ENCODE measurements at regions not wholly inside any gene's neighbourhood (a gene's known extent, or its start where the extent isn't known, plus 50 kb on each side); places are given as distances from the start of the nearest gene placed in this dataset.

GRCh38 chr2:167616997-167617396, 630.4 kb downstream of the STK39 start:
- Mint-ChIP-seq H3K4me3 (no peak overlapping the region), H3K27me3 (no peaks in the 10 kb centered on the region), H3K4me1 (no peaks in the 10 kb centered on the region), H3K27ac (ENCODE audit: low read depth) (no peak overlapping the region), H3K36me3 (ENCODE audit: insufficient read depth) (no peaks in the 10 kb centered on the region), H3K9me3 (peaks cover 5% of the 10 kb centered on the region)
- no peak for DNase-seq (ENCODE audit: low spot score in 2 of 2)
- no peak for ATAC-seq (replicated peaks; ENCODE audit: extremely low read depth, poor library complexity, severe bottlenecking)

GRCh38 chr2:167613471-167613870, 633.9 kb downstream of the STK39 start:
- ATAC-seq (replicated peaks; ENCODE audit: extremely low read depth, poor library complexity, severe bottlenecking), result no peak
- H3K9me3 Mint-ChIP-seq, result no peaks in the 10 kb centered on the region
- H3K36me3 Mint-ChIP-seq (ENCODE audit: insufficient read depth), result no peaks in the 10 kb centered on the region
- H3K4me3 Mint-ChIP-seq, result no peak overlapping the region
- H3K4me1 Mint-ChIP-seq, result no peaks in the 10 kb centered on the region
- no peak for DNase-seq (ENCODE audit: low spot score in 2 of 2)
- H3K27ac Mint-ChIP-seq (ENCODE audit: low read depth), result no peak overlapping the region
- H3K27me3 Mint-ChIP-seq, result no peaks in the 10 kb centered on the region

GRCh38 chr2:167608487-167608886, 638.9 kb downstream of the STK39 start:
- ATAC-seq (replicated peaks; ENCODE audit: extremely low read depth, poor library complexity, severe bottlenecking), result no peak
- H3K4me1 Mint-ChIP-seq, result no peaks in the 10 kb centered on the region
- peaks cover 5% of the 10 kb centered on the region for H3K9me3 Mint-ChIP-seq
- DNase-seq (ENCODE audit: low spot score in 2 of 2), result no peak
- no peaks in the 10 kb centered on the region for H3K27me3 Mint-ChIP-seq
- no peak overlapping the region for H3K27ac Mint-ChIP-seq (ENCODE audit: low read depth)
- no peak overlapping the region for H3K4me3 Mint-ChIP-seq
- H3K36me3 Mint-ChIP-seq (ENCODE audit: insufficient read depth), result no peaks in the 10 kb centered on the region

- Mint-ChIP-seq H3K27me3 (no peaks in the 10 kb centered on the region), H3K36me3 (ENCODE audit: insufficient read depth) (no peaks in the 10 kb centered on the region), H3K4me3 (no peak overlapping the region), H3K27ac (ENCODE audit: low read depth) (no peak overlapping the region), H3K9me3 (peaks cover 5% of the 10 kb centered on the region), H3K4me1 (no peaks in the 10 kb centered on the region)
- DNase-seq (ENCODE audit: low spot score in 2 of 2), result no peak
- no peak for ATAC-seq (replicated peaks; ENCODE audit: extremely low read depth, poor library complexity, severe bottlenecking)
Observed at GRCh38 chr2:167607731-167608130, 639.7 kb downstream of the STK39 start.

GRCh38 chr2:167607211-167607610, 640.2 kb downstream of the STK39 start:
- H3K27me3 Mint-ChIP-seq, result no peaks in the 10 kb centered on the region
- no peaks in the 10 kb centered on the region for H3K36me3 Mint-ChIP-seq (ENCODE audit: insufficient read depth)
- no peak overlapping the region for H3K4me3 Mint-ChIP-seq
- DNase-seq (ENCODE audit: low spot score in 2 of 2) (no peak), ATAC-seq (replicated peaks; ENCODE audit: extremely low read depth, poor library complexity, severe bottlenecking) (no peak)
- H3K27ac Mint-ChIP-seq (ENCODE audit: low read depth), result no peak overlapping the region
- H3K4me1 Mint-ChIP-seq, result no peaks in the 10 kb centered on the region
- H3K9me3 Mint-ChIP-seq, result peaks cover 5% of the 10 kb centered on the region

- H3K36me3 Mint-ChIP-seq (ENCODE audit: insufficient read depth), result no peaks in the 10 kb centered on the region
- DNase-seq (ENCODE audit: low spot score in 2 of 2) (no peak), ATAC-seq (replicated peaks; ENCODE audit: extremely low read depth, poor library complexity, severe bottlenecking) (no peak)
- no peak overlapping the region for H3K27ac Mint-ChIP-seq (ENCODE audit: low read depth)
- H3K9me3 Mint-ChIP-seq, result peaks cover 5% of the 10 kb centered on the region
- no peaks in the 10 kb centered on the region for H3K27me3 Mint-ChIP-seq
- H3K4me3 Mint-ChIP-seq, result no peak overlapping the region
- no peaks in the 10 kb centered on the region for H3K4me1 Mint-ChIP-seq
Observed at GRCh38 chr2:167602122-167602521, 645.3 kb downstream of the STK39 start.

- Mint-ChIP-seq H3K36me3 (ENCODE audit: insufficient read depth) (no peaks in the 10 kb centered on the region), H3K9me3 (no peaks in the 10 kb centered on the region), H3K4me1 (no peaks in the 10 kb centered on the region), H3K27me3 (no peaks in the 10 kb centered on the region), H3K27ac (ENCODE audit: low read depth) (no peak overlapping the region), H3K4me3 (no peak overlapping the region)
- ATAC-seq (replicated peaks; ENCODE audit: extremely low read depth, poor library complexity, severe bottlenecking), result no peak
- DNase-seq (ENCODE audit: low spot score in 2 of 2), result no peak
Observed at GRCh38 chr2:167599219-167599618, 648.2 kb downstream of the STK39 start.

- no peaks in the 10 kb centered on the region for H3K27me3 Mint-ChIP-seq
- H3K4me1 Mint-ChIP-seq, result no peaks in the 10 kb centered on the region
- H3K9me3 Mint-ChIP-seq, result no peaks in the 10 kb centered on the region
- DNase-seq (ENCODE audit: low spot score in 2 of 2) (no peak), ATAC-seq (replicated peaks; ENCODE audit: extremely low read depth, poor library complexity, severe bottlenecking) (no peak)
- no peak overlapping the region for H3K4me3 Mint-ChIP-seq
- no peaks in the 10 kb centered on the region for H3K36me3 Mint-ChIP-seq (ENCODE audit: insufficient read depth)
- H3K27ac Mint-ChIP-seq (ENCODE audit: low read depth), result no peak overlapping the region
Observed at GRCh38 chr2:167595839-167596471, 651.4 kb downstream of the STK39 start.

GRCh38 chr2:167595021-167595420, 652.4 kb downstream of the STK39 start:
- no peak for DNase-seq (ENCODE audit: low spot score in 2 of 2)
- Mint-ChIP-seq H3K36me3 (ENCODE audit: insufficient read depth) (no peaks in the 10 kb centered on the region), H3K27me3 (no peaks in the 10 kb centered on the region), H3K4me1 (no peaks in the 10 kb centered on the region), H3K4me3 (no peak overlapping the region), H3K27ac (ENCODE audit: low read depth) (no peak overlapping the region), H3K9me3 (no peaks in the 10 kb centered on the region)
- no peak for ATAC-seq (replicated peaks; ENCODE audit: extremely low read depth, poor library complexity, severe bottlenecking)

GRCh38 chr2:167592441-167592840, 655.0 kb downstream of the STK39 start:
- Mint-ChIP-seq H3K4me1 (no peaks in the 10 kb centered on the region), H3K27ac (ENCODE audit: low read depth) (no peak overlapping the region), H3K36me3 (ENCODE audit: insufficient read depth) (no peaks in the 10 kb centered on the region), H3K9me3 (no peaks in the 10 kb centered on the region), H3K27me3 (no peaks in the 10 kb centered on the region), H3K4me3 (no peak overlapping the region)
- ATAC-seq (replicated peaks; ENCODE audit: extremely low read depth, poor library complexity, severe bottlenecking) (no peak), DNase-seq (ENCODE audit: low spot score in 2 of 2) (no peak)

GRCh38 chr2:167582619-167583018, 664.8 kb downstream of the STK39 start:
- no peak overlapping the region for H3K27ac Mint-ChIP-seq (ENCODE audit: low read depth)
- H3K9me3 Mint-ChIP-seq, result no peaks in the 10 kb centered on the region
- H3K4me1 Mint-ChIP-seq, result no peaks in the 10 kb centered on the region
- no peak for DNase-seq (ENCODE audit: low spot score in 2 of 2)
- no peak for ATAC-seq (replicated peaks; ENCODE audit: extremely low read depth, poor library complexity, severe bottlenecking)
- H3K36me3 Mint-ChIP-seq (ENCODE audit: insufficient read depth), result peaks cover 3% of the 10 kb centered on the region
- H3K27me3 Mint-ChIP-seq, result no peaks in the 10 kb centered on the region
- H3K4me3 Mint-ChIP-seq, result no peak overlapping the region

- no peak overlapping the region for H3K27ac Mint-ChIP-seq (ENCODE audit: low read depth)
- DNase-seq (ENCODE audit: low spot score in 2 of 2), result no peak
Observed at GRCh38 chr2:167581961-167582574, 665.3 kb downstream of the STK39 start.

GRCh38 chr2:167579826-167580225, 667.6 kb downstream of the STK39 start:
- no peak overlapping the region for H3K4me3 Mint-ChIP-seq
- H3K36me3 Mint-ChIP-seq (ENCODE audit: insufficient read depth), result peaks cover under 1% of the 10 kb centered on the region
- no peak overlapping the region for H3K27ac Mint-ChIP-seq (ENCODE audit: low read depth)
- H3K9me3 Mint-ChIP-seq, result no peaks in the 10 kb centered on the region
- no peaks in the 10 kb centered on the region for H3K27me3 Mint-ChIP-seq
- no peak for ATAC-seq (replicated peaks; ENCODE audit: extremely low read depth, poor library complexity, severe bottlenecking)
- no peak for DNase-seq (ENCODE audit: low spot score in 2 of 2)
- H3K4me1 Mint-ChIP-seq, result no peaks in the 10 kb centered on the region

More at GRCh38 chr2:167581961-167582574, 665.3 kb downstream of the STK39 start:
- ATAC-seq (replicated peaks; ENCODE audit: extremely low read depth, poor library complexity, severe bottlenecking), result no peak
- H3K9me3 Mint-ChIP-seq, result no peaks in the 10 kb centered on the region
- H3K4me1 Mint-ChIP-seq, result no peaks in the 10 kb centered on the region
- H3K27me3 Mint-ChIP-seq, result no peaks in the 10 kb centered on the region
- peaks cover 3% of the 10 kb centered on the region for H3K36me3 Mint-ChIP-seq (ENCODE audit: insufficient read depth)
- H3K4me3 Mint-ChIP-seq, result no peak overlapping the region

Measured in central memory CD8-positive, alpha-beta T cell (primary cell).